ACC112 (cell line): ENCODE measurements at regions not wholly inside any gene's neighbourhood (a gene's known extent, or its start where the extent isn't known, plus 50 kb on each side); places are given as distances from the start of the nearest gene placed in this dataset.
A peak's percentile ranks its signal among the peaks of the same experiment; 100 is the strongest.

Experiments
- H2AFZ ChIP-seq: fragments of 200-600 bp; sonication (generic); one replicate; pipeline ENCODE4 v1.6.0; 2017; ENCODE audit warnings: antibody characterized with exemption, low read length; ENCODE audit not compliant: unreplicated experiment
- H3K27ac ChIP-seq: fragments of 200-600 bp; sonication (generic); 2 replicates; pipeline ENCODE4 v1.5.1; 2014; ENCODE audit warnings: low read depth, mild to moderate bottlenecking, antibody characterized with exemption, low read length, moderate library complexity
- H3K27me3 ChIP-seq: fragments of 200-600 bp; sonication (generic); 2 replicates; pipeline ENCODE4 v1.6.1; 2014; ENCODE audit warnings: mild to moderate bottlenecking, antibody characterized with exemption, low read length, moderate library complexity, mixed read lengths; ENCODE audit not compliant: insufficient read depth
- H3K36me3 ChIP-seq: fragments of 200-600 bp; sonication (generic); 2 replicates; pipeline ENCODE4 v1.6.1; 2016; ENCODE audit warnings: mild to moderate bottlenecking, antibody characterized with exemption, low read length, moderate library complexity, mixed read lengths; ENCODE audit not compliant: insufficient read depth
- H3K4me1 ChIP-seq: fragments of 200-600 bp; sonication (generic); one replicate; pipeline ENCODE4 v1.6.1; 2016; ENCODE audit warnings: low read length, mixed read lengths; ENCODE audit not compliant: insufficient read depth, unreplicated experiment, control insufficient read depth
- H3K4me3 ChIP-seq: fragments of 200-600 bp; sonication (generic); 2 replicates; pipeline ENCODE4 v1.5.1; 2014; ENCODE audit warnings: mild to moderate bottlenecking, low read depth, low read length
- H3K79me2 ChIP-seq: fragments of 200-600 bp; sonication (generic); one replicate; pipeline ENCODE4 v1.6.0; 2016; ENCODE audit warnings: low read length; ENCODE audit not compliant: control insufficient read depth, unreplicated experiment, insufficient read depth

GRCh38 chr14:22427771-22428231 lies 161.2 kb downstream of the DAD1 start:
- Histone ChIP-seq H3K4me1 (peaks cover 32% of the 10 kb centered on the region), H2AFZ (no peak overlapping the region), H3K79me2 (no peaks in the 10 kb centered on the region), H3K27ac (no peak overlapping the region), H3K36me3 (no peaks in the 10 kb centered on the region), H3K27me3 (peaks cover 31% of the 10 kb centered on the region), H3K4me3 (peak overlapping the region; percentile 47)

GRCh38 chr14:22426711-22427110 lies 162.3 kb downstream of the DAD1 start:
- Histone ChIP-seq H3K27me3 (peaks cover 42% of the 10 kb centered on the region), H3K79me2 (no peaks in the 10 kb centered on the region), H3K4me1 (peaks cover 22% of the 10 kb centered on the region), H3K4me3 (no peak overlapping the region), H2AFZ (no peak overlapping the region), H3K27ac (no peak overlapping the region), H3K36me3 (no peaks in the 10 kb centered on the region)

GRCh38 chr14:22423958-22424357 lies 165.1 kb downstream of the DAD1 start:
- H3K27me3 ChIP-seq, result peaks cover 49% of the 10 kb centered on the region
- H3K4me1 ChIP-seq, result peaks cover 15% of the 10 kb centered on the region
- H2AFZ ChIP-seq, result no peak overlapping the region
- H3K36me3 ChIP-seq, result no peaks in the 10 kb centered on the region
- no peaks in the 10 kb centered on the region for H3K79me2 ChIP-seq
- H3K4me3 ChIP-seq, result no peak overlapping the region
- no peak overlapping the region for H3K27ac ChIP-seq

GRCh38 chr14:22422238-22422637 lies 166.8 kb downstream of the DAD1 start:
- Histone ChIP-seq H3K79me2 (no peaks in the 10 kb centered on the region), H3K36me3 (no peaks in the 10 kb centered on the region), H3K4me3 (no peak overlapping the region), H2AFZ (no peak overlapping the region), H3K4me1 (peaks cover under 1% of the 10 kb centered on the region), H3K27me3 (peaks cover 60% of the 10 kb centered on the region), H3K27ac (no peak overlapping the region)

- Histone ChIP-seq H3K79me2 (no peaks in the 10 kb centered on the region), H3K27ac (no peak overlapping the region), H2AFZ (no peak overlapping the region), H3K36me3 (no peaks in the 10 kb centered on the region), H3K27me3 (peaks cover 69% of the 10 kb centered on the region), H3K4me3 (no peak overlapping the region), H3K4me1 (no peaks in the 10 kb centered on the region)
These were observed 168.3 kb downstream of the DAD1 start for GRCh38 chr14:22420598-22421186.

GRCh38 chr14:22419620-22420019 lies 169.4 kb downstream of the DAD1 start:
- H3K27me3 ChIP-seq, result peaks cover 67% of the 10 kb centered on the region
- H3K4me3 ChIP-seq, result no peak overlapping the region
- no peaks in the 10 kb centered on the region for H3K36me3 ChIP-seq
- H3K79me2 ChIP-seq, result no peaks in the 10 kb centered on the region
- H3K4me1 ChIP-seq, result no peaks in the 10 kb centered on the region
- no peak overlapping the region for H2AFZ ChIP-seq
- H3K27ac ChIP-seq, result no peak overlapping the region

- Histone ChIP-seq H3K4me3 (no peak overlapping the region), H3K27ac (no peak overlapping the region), H3K79me2 (no peaks in the 10 kb centered on the region), H2AFZ (no peak overlapping the region), H3K27me3 (peaks cover 69% of the 10 kb centered on the region), H3K4me1 (no peaks in the 10 kb centered on the region), H3K36me3 (no peaks in the 10 kb centered on the region)
These were observed 170.4 kb downstream of the DAD1 start for GRCh38 chr14:22418631-22419030.

- no peaks in the 10 kb centered on the region for H3K4me1 ChIP-seq
- no peak overlapping the region for H3K4me3 ChIP-seq
- no peak overlapping the region for H3K27ac ChIP-seq
- H3K27me3 ChIP-seq, result peaks cover 71% of the 10 kb centered on the region
- H3K79me2 ChIP-seq, result no peaks in the 10 kb centered on the region
- no peak overlapping the region for H2AFZ ChIP-seq
- no peaks in the 10 kb centered on the region for H3K36me3 ChIP-seq
These were observed 171.1 kb downstream of the DAD1 start for GRCh38 chr14:22417914-22418313.

GRCh38 chr14:22416193-22416592 lies 172.8 kb downstream of the DAD1 start:
- no peaks in the 10 kb centered on the region for H3K4me1 ChIP-seq

GRCh38 chr14:22415605-22415959 lies 173.4 kb downstream of the DAD1 start:
- Histone ChIP-seq H3K4me3 (no peak overlapping the region), H3K36me3 (no peaks in the 10 kb centered on the region), H3K27me3 (peaks cover 72% of the 10 kb centered on the region), H3K27ac (no peak overlapping the region), H3K79me2 (no peaks in the 10 kb centered on the region), H2AFZ (no peak overlapping the region), H3K4me1 (no peaks in the 10 kb centered on the region)

More at GRCh38 chr14:22416193-22416592, 172.8 kb downstream of the DAD1 start:
- H3K27ac ChIP-seq, result no peak overlapping the region
- H2AFZ ChIP-seq, result no peak overlapping the region
- H3K27me3 ChIP-seq, result peaks cover 71% of the 10 kb centered on the region
- H3K4me3 ChIP-seq, result no peak overlapping the region
- no peaks in the 10 kb centered on the region for H3K36me3 ChIP-seq
- H3K79me2 ChIP-seq, result no peaks in the 10 kb centered on the region

- no peak overlapping the region for H3K27ac ChIP-seq
- no peaks in the 10 kb centered on the region for H3K79me2 ChIP-seq
- peaks cover 78% of the 10 kb centered on the region for H3K27me3 ChIP-seq
- H3K4me3 ChIP-seq, result no peak overlapping the region
- H3K36me3 ChIP-seq, result no peaks in the 10 kb centered on the region
- H3K4me1 ChIP-seq, result no peaks in the 10 kb centered on the region
- H2AFZ ChIP-seq, result no peak overlapping the region
These were observed 174.0 kb downstream of the DAD1 start for GRCh38 chr14:22414876-22415604.
